T-helper 2 cell treated with Interferon-gamma antibody and Interleukin-4, amounts not matched to agents 5 μg/mL and 100 μg/mL, for 36 hours (primary cell): ENCODE measurements at regions not wholly inside any gene's neighbourhood (a gene's known extent, or its start where the extent isn't known, plus 50 kb on each side); places are given as distances from the start of the nearest gene placed in this dataset.
"Not testable (repeated sequence)": the region's sequence is repeated elsewhere in the genome, so short reads cannot be mapped to it uniquely, and the experiment has no call there.

ENCODE experiments used
- DNase-seq: peaks from one replicate; pipeline ENCODE4 v3.0.0; 2021; ENCODE audit warnings: low spot score
- H3K27ac Mint-ChIP-seq: one replicate; pipeline ENCODE4 v1.8.0; 2021; ENCODE audit warnings: mild to moderate bottlenecking, mixed read lengths
- H3K27me3 Mint-ChIP-seq: one replicate; pipeline ENCODE4 v1.8.0; 2021; ENCODE audit warnings: low read depth, mixed read lengths
- H3K36me3 Mint-ChIP-seq: one replicate; pipeline ENCODE4 v1.8.0; 2021; ENCODE audit warnings: low read depth, mixed read lengths
- H3K4me1 Mint-ChIP-seq: one replicate; pipeline ENCODE4 v1.8.0; 2021; ENCODE audit warnings: low read depth, mixed read lengths
- H3K4me3 Mint-ChIP-seq: one replicate; pipeline ENCODE4 v1.8.0; 2022; ENCODE audit warnings: mild to moderate bottlenecking, moderate library complexity, mixed read lengths
- H3K9me3 Mint-ChIP-seq: one replicate; pipeline ENCODE4 v1.8.0; 2021; ENCODE audit warnings: mixed read lengths

- H3K4me3 Mint-ChIP-seq: peak overlapping the region; percentile 62
- DNase-seq: peak; percentile 87
- not testable (repeated sequence) for H3K9me3 Mint-ChIP-seq, H3K27me3 Mint-ChIP-seq
- H3K27ac Mint-ChIP-seq: peak overlapping the region; percentile 91
- H3K4me1 Mint-ChIP-seq: peaks cover 55% of the 10 kb centered on the region
- peaks cover 13% of the 10 kb centered on the region for H3K36me3 Mint-ChIP-seq
These were observed 66.1 kb upstream of the LYZL2 start for GRCh38 chr10:30695481-30696236.

GRCh38 chr10:30694518-30695228 lies 65.1 kb upstream of the LYZL2 start:
- Mint-ChIP-seq H3K4me1 (peaks cover 45% of the 10 kb centered on the region), H3K36me3 (peaks cover 10% of the 10 kb centered on the region), H3K4me3 (peak overlapping the region; percentile 48), H3K9me3 (no peaks in the 10 kb centered on the region), H3K27ac (peak overlapping the region; percentile 91), H3K27me3 (no peaks in the 10 kb centered on the region)
- DNase-seq: peak; percentile 43

GRCh38 chr10:30691639-30692015 lies 62.1 kb upstream of the LYZL2 start:
- Mint-ChIP-seq H3K36me3 (peaks cover 2% of the 10 kb centered on the region), H3K4me3 (no peak overlapping the region), H3K27ac (no peak overlapping the region), H3K27me3 (no peaks in the 10 kb centered on the region), H3K9me3 (no peaks in the 10 kb centered on the region), H3K4me1 (peaks cover 34% of the 10 kb centered on the region)
- DNase-seq: no peak

- H3K27me3 Mint-ChIP-seq, H3K9me3 Mint-ChIP-seq, DNase-seq, H3K36me3 Mint-ChIP-seq, H3K4me3 Mint-ChIP-seq: not testable (repeated sequence)
- peak overlapping the region; percentile 21 for H3K27ac Mint-ChIP-seq
- H3K4me1 Mint-ChIP-seq: peaks cover 33% of the 10 kb centered on the region
These were observed 61.5 kb upstream of the LYZL2 start for GRCh38 chr10:30690948-30691638.

- H3K27ac Mint-ChIP-seq: peak overlapping the region; percentile 4
- H3K4me1 Mint-ChIP-seq: peaks cover 30% of the 10 kb centered on the region
- no peaks in the 10 kb centered on the region for H3K9me3 Mint-ChIP-seq
- H3K4me3 Mint-ChIP-seq: no peak overlapping the region
- no peaks in the 10 kb centered on the region for H3K27me3 Mint-ChIP-seq
- H3K36me3 Mint-ChIP-seq: peaks cover 2% of the 10 kb centered on the region
- no peak for DNase-seq
These were observed 58.9 kb upstream of the LYZL2 start for GRCh38 chr10:30688456-30688855.

GRCh38 chr10:30687698-30688213 lies 58.2 kb upstream of the LYZL2 start:
- H3K4me1 Mint-ChIP-seq: peaks cover 37% of the 10 kb centered on the region
- H3K4me3 Mint-ChIP-seq: no peak overlapping the region
- H3K9me3 Mint-ChIP-seq: no peaks in the 10 kb centered on the region
- H3K36me3 Mint-ChIP-seq: no peaks in the 10 kb centered on the region
- H3K27ac Mint-ChIP-seq: no peak overlapping the region
- H3K27me3 Mint-ChIP-seq: no peaks in the 10 kb centered on the region
- DNase-seq: peak; percentile 70

GRCh38 chr10:30686708-30687107 lies 57.2 kb upstream of the LYZL2 start:
- DNase-seq: peak; percentile 33
- H3K36me3 Mint-ChIP-seq: no peaks in the 10 kb centered on the region
- no peak overlapping the region for H3K27ac Mint-ChIP-seq
- peaks cover 6% of the 10 kb centered on the region for H3K9me3 Mint-ChIP-seq
- H3K4me3 Mint-ChIP-seq: no peak overlapping the region
- H3K4me1 Mint-ChIP-seq: peaks cover 47% of the 10 kb centered on the region
- no peaks in the 10 kb centered on the region for H3K27me3 Mint-ChIP-seq

- Mint-ChIP-seq H3K36me3 (peaks cover 14% of the 10 kb centered on the region), H3K27me3 (no peaks in the 10 kb centered on the region), H3K27ac (peak overlapping the region; percentile 75), H3K4me1 (peaks cover 57% of the 10 kb centered on the region), H3K4me3 (peak overlapping the region; percentile 43), H3K9me3 (peaks cover 29% of the 10 kb centered on the region)
- DNase-seq: no peak
These were observed 53.9 kb upstream of the LYZL2 start for GRCh38 chr10:30683496-30683895.

GRCh38 chr10:30682377-30683199 lies 53.0 kb upstream of the LYZL2 start:
- peak; percentile 93 for DNase-seq
- Mint-ChIP-seq H3K36me3 (peaks cover 14% of the 10 kb centered on the region), H3K9me3 (peaks cover 29% of the 10 kb centered on the region), H3K4me1 (peaks cover 51% of the 10 kb centered on the region), H3K27ac (peak overlapping the region; percentile 75), H3K4me3 (peak overlapping the region; percentile 43)
- H3K27me3 Mint-ChIP-seq: not testable (repeated sequence)

- H3K9me3 Mint-ChIP-seq: peaks cover 29% of the 10 kb centered on the region
- H3K36me3 Mint-ChIP-seq: peaks cover 14% of the 10 kb centered on the region
- H3K27me3 Mint-ChIP-seq: no peaks in the 10 kb centered on the region
- peaks cover 39% of the 10 kb centered on the region for H3K4me1 Mint-ChIP-seq
- no peak for DNase-seq
- H3K4me3 Mint-ChIP-seq: no peak overlapping the region
- no peak overlapping the region for H3K27ac Mint-ChIP-seq
These were observed 51.4 kb upstream of the LYZL2 start for GRCh38 chr10:30680908-30681307.
